ENCODE measurements at regions not wholly inside any gene's neighbourhood (a gene's known extent, or its start where the extent isn't known, plus 50 kb on each side); places are given as distances from the start of the nearest gene placed in this dataset.

DNA sequence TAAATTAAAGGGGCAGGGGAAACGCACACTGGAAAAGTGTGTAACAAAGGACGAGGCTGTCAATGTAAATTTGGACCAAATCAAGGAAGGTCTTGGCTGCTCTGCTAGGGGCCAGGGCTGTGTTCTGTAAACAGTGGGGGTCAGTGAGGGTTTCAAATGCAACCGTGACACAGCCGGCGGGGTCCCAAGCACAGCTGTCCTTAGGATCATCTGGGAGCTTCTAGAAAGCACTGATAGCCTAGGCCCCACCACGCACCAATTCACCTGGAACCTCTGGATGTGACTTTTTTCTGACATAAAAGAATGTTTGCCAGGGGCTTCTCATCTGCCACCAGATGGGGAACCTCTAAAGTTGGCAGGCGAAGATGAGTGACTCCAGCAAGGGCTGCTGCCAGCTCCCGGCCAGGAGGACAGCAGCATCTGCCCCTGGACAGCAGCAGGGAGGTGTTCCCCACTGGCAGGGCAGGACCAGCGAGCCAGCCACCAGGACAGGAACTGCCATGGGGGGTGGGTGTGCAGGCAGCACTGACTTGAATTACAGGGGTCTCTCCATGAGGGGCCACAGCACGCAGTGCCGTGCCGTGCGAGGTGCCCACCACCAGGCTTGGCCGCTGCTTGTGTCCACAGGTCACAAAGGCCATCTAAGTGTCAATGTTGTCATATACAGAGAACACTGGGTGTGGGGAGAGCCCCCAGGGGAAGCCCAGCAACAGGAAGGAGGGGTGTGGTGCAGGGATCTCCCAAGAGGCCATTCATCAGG, 87.5 kb downstream of the SOX1 start:
- H3K27me3 ChIP-seq (replicated peaks in 1 of 4; ENCODE audit: control insufficient read depth in 3 of 4, extremely low read depth in 1 of 4, insufficient read depth in 3 of 4, low read length in 3 of 4) = no peaks in the 10 kb centered on the region; a peak in 1 of 7 replicates
- CTCF ChIA-PET (ENCODE audit: partially characterized antibody) = interaction anchor here (0.6 to 1.6 kb wide), 4 partner anchors 25 to 289 kb away, joined by 3 to 4 read pairs (median 3); no protein-coding TSS in a partner anchor

More for the DNA sequence above, 87.5 kb downstream of the SOX1 start:
- no peaks in the 10 kb centered on the region; the same call in 1 of the 2 replicates for H3K23me2 ChIP-seq (ENCODE audit: low read depth, low read length)
- FAIRE-seq = no peak
- no peak overlapping the region for H4K8ac ChIP-seq (ENCODE audit: extremely low read depth, insufficient read depth, low read length)
- WGBS, 2 experiments (ENCODE audit: extremely low coverage in 1 of 2, insufficient coverage in 1 of 2, insufficient read length in 1 of 2, insufficient replicate concordance in 2 of 2, low coverage in 1 of 2, low lambda C conversion rate in 2 of 2, missing lambda C conversion rate in 1 of 2) = 86% methylated on average over 14 of the region's 14 CpGs; no CpG with 5 or more reads in 1 of the 2 experiments
- H3K79me1 ChIP-seq (ENCODE audit: low read depth, low read length) = no peaks in the 10 kb centered on the region
- H3K14ac ChIP-seq (ENCODE audit: insufficient read length) = no peak overlapping the region
- POLR2A ChIA-PET (ENCODE audit: partially characterized antibody) = no interaction called here
- H3K18ac ChIP-seq (ENCODE audit: extremely low read depth, low read length) = no peak overlapping the region
- no peak overlapping the region for H4K5ac ChIP-seq (ENCODE audit: insufficient read length, low read depth, low read length)
- no peak overlapping the region for H2AK5ac ChIP-seq (ENCODE audit: low read depth, low read length)
- no peak overlapping the region for H3K27ac ChIP-seq (ENCODE audit: low read depth, low read length)
- H3K4ac ChIP-seq (replicated peaks; ENCODE audit: insufficient read length, low read depth, low read length) = peak overlapping the region; percentile 71
- no peak overlapping the region for H3K56ac ChIP-seq (replicated peaks; ENCODE audit: insufficient read length, low read depth, low read length)
- no peak overlapping the region for H3K4me2 ChIP-seq (ENCODE audit: insufficient read depth in 1 of 2, low read depth in 2 of 2, low read length in 2 of 2)
- no peaks in the 10 kb centered on the region for H3K79me2 ChIP-seq (ENCODE audit: control insufficient read depth in 1 of 2, insufficient read depth in 2 of 2, low read length in 2 of 2)
- H2BK20ac ChIP-seq (ENCODE audit: low read length) = no peak overlapping the region
- H3K9ac ChIP-seq (replicated peaks in 1 of 4; ENCODE audit: extremely low read depth in 1 of 4, low read depth in 3 of 4, low read length in 3 of 4) = no peak overlapping the region
- H2BK12ac ChIP-seq (ENCODE audit: low read depth, low read length) = 0 out of 2 replicates have a peak overlapping the region, but pooled peaks have one; percentile 80
- no peak overlapping the region for H3K23ac ChIP-seq (ENCODE audit: insufficient read length)
- H4K20me1 ChIP-seq (replicated peaks in 1 of 2; ENCODE audit: control insufficient read depth in 1 of 2, insufficient read depth in 2 of 2, low read length in 2 of 2) = no peaks in the 10 kb centered on the region
- H3K9me3 ChIP-seq (ENCODE audit: insufficient read depth in 2 of 2, low read depth in 1 of 2, low read length in 1 of 2) = no peaks in the 10 kb centered on the region; a peak in 1 of 4 replicates
- no peak for DNase-seq (ENCODE audit: low read depth in 1 of 2, low spot score in 2 of 2)
- no peak overlapping the region for H2AFZ ChIP-seq (ENCODE audit: low read length)
- TF ChIP-seq CREB1 (IDR thresholded peaks at IDR 0.05) (no peak), CBX8 (IDR thresholded peaks at IDR 0.05; ENCODE audit: borderline replicate concordance, low read depth, low read length) (no peak), RAD21 (IDR thresholded peaks at IDR 0.05 in 1 of 2, conservative IDR thresholded peaks at IDR 0.05 in 1 of 2; ENCODE audit: low read depth in 2 of 2, low read length in 2 of 2) (no peak), CBX5 (IDR thresholded peaks at IDR 0.05; ENCODE audit: low read depth, low read length) (no peak), CTBP2 (IDR thresholded peaks at IDR 0.05; ENCODE audit: borderline replicate concordance, insufficient read depth, insufficient read length, low read length) (no peak), ZNF274 (IDR thresholded peaks at IDR 0.05; ENCODE audit: borderline replicate concordance, extremely low read depth, low read length) (no peak)
- TF ChIP-seq, protein P1, sequence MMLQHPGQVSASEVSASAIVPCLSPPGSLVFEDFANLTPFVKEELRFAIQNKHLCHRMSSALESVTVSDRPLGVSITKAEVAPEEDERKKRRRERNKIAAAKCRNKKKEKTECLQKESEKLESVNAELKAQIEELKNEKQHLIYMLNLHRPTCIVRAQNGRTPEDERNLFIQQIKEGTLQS (IDR thresholded peaks at IDR 0.05; ENCODE audit: insufficient read depth, low read depth, low read length) = no peak
- H2BK15ac ChIP-seq (ENCODE audit: low read length) = no peak overlapping the region
- peaks cover 0 to 8% (median 5%) of the 10 kb centered on the region in 4 experiments; a peak in 3 of 7 replicates for H3K4me1 ChIP-seq (replicated peaks in 1 of 4; ENCODE audit: control insufficient read depth in 3 of 4, insufficient read depth in 4 of 4, low read length in 3 of 4)
- no peak overlapping the region for H3K4me3 ChIP-seq (ENCODE audit: extremely low read depth in 1 of 4, insufficient read depth in 2 of 4, low read depth in 3 of 4, low read length in 4 of 4)
- H3K36me3 ChIP-seq (ENCODE audit: control insufficient read depth in 2 of 4, insufficient read depth in 4 of 4, low read length in 3 of 4) = no peaks in the 10 kb centered on the region
- no peak overlapping the region for H2BK5ac ChIP-seq (ENCODE audit: low read depth, low read length)
- H2BK120ac ChIP-seq (replicated peaks; ENCODE audit: low read depth, low read length) = no peak overlapping the region
- peak overlapping the region; percentile 19 for H4K91ac ChIP-seq (replicated peaks; ENCODE audit: insufficient read length, low read length)
